ENCODE measurements at regions not wholly inside any gene's neighbourhood (a gene's known extent, or its start where the extent isn't known, plus 50 kb on each side); places are given as distances from the start of the nearest gene placed in this dataset.
"Not testable (repeated sequence)": the region's sequence is repeated elsewhere in the genome, so short reads cannot be mapped to it uniquely, and the experiment has no call there.

- Histone ChIP-seq H4K8ac (ENCODE audit: low read depth in 2 of 2, low read length in 2 of 2) (no peak overlapping the region), H3K4me3 (ENCODE audit: insufficient read depth, low read depth, low read length) (no peak overlapping the region), H3K14ac (replicated peaks; ENCODE audit: low read depth, low read length) (no peak overlapping the region), H4K91ac (ENCODE audit: insufficient read depth, low read depth, low read length) (no peak overlapping the region), H3K36me3 (ENCODE audit: control insufficient read depth, insufficient read depth, low read length) (no peaks in the 10 kb centered on the region), H3K18ac (ENCODE audit: low read depth, low read length) (no peak overlapping the region), H3K27ac (ENCODE audit: insufficient read depth, low read length) (no peak overlapping the region), H3K56ac (ENCODE audit: extremely low read depth, insufficient read depth, low read length) (no peak overlapping the region), H2AFZ (replicated peaks; ENCODE audit: low read length, poor library complexity) (no peak overlapping the region), H4K5ac (ENCODE audit: low read depth, low read length) (no peak overlapping the region), H2BK5ac (ENCODE audit: low read depth, low read length, poor library complexity, severe bottlenecking) (no peak overlapping the region), H3K9ac (ENCODE audit: low read depth, low read length) (no peak overlapping the region), H3K9me1 (ENCODE audit: insufficient read depth, low read length) (no peaks in the 10 kb centered on the region; the same call in 1 of the 2 replicates), H3K27me3 (ENCODE audit: control insufficient read depth, insufficient read depth, low read length) (peaks cover 3% of the 10 kb centered on the region; the same call in 1 of the 2 replicates), H3K79me1 (ENCODE audit: low read depth in 1 of 2, low read length in 2 of 2) (no peaks in the 10 kb centered on the region), H3K4ac (ENCODE audit: low read depth, low read length) (no peak overlapping the region), H2AK5ac (ENCODE audit: low read depth, low read length) (no peak overlapping the region; the same call in 1 of the 2 replicates), H3K9me3 (ENCODE audit: control insufficient read depth, insufficient read depth, low read length) (no peaks in the 10 kb centered on the region), H2AK9ac (replicated peaks; ENCODE audit: low read depth, low read length, poor library complexity) (no peak overlapping the region), H2BK15ac (ENCODE audit: low read depth, low read length) (no peak overlapping the region), H3K4me1 (ENCODE audit: control insufficient read depth, insufficient read depth, low read length) (no peaks in the 10 kb centered on the region), H2BK120ac (ENCODE audit: low read depth, low read length) (no peak overlapping the region), H2BK20ac (ENCODE audit: low read depth, low read length) (no peak overlapping the region), H4K20me1 (ENCODE audit: insufficient read depth, low read length) (no peaks in the 10 kb centered on the region), H3K23ac (ENCODE audit: low read depth, low read length) (no peak overlapping the region), H3K4me2 (ENCODE audit: low read depth, low read length) (no peak overlapping the region)
- no TSS peak for BruUV-seq (replicated peaks)
- TF ChIP-seq USF2 (IDR thresholded peaks at IDR 0.05; ENCODE audit: low read depth, low read length), result no peak
- no peak for TF ChIP-seq CHD1 (IDR thresholded peaks at IDR 0.05; ENCODE audit: low read depth, low read length)
- TF ChIP-seq MXI1 (IDR thresholded peaks at IDR 0.05; ENCODE audit: borderline replicate concordance, low read depth, low read length), result no peak
- 79% methylated on average over 6 of the region's 15 CpGs; no CpG with 5 or more reads in 1 of the 2 experiments for WGBS, 2 experiments (ENCODE audit: extremely low coverage in 2 of 2, insufficient read length in 1 of 2)
- no peak for ATAC-seq (ENCODE audit: low read depth)
- intact Hi-C loops (cut with micrococcal nuclease) (no loop called here), dilution Hi-C loops (cut with HindIII; ENCODE audit: low sequenced_read_pairs, unreplicated experiment) (no loop called here), in situ Hi-C loops (cut with MboI; ENCODE audit: low sequenced_read_pairs) (no loop called here)
- ChIA-PET CTCF (no interaction called here), POLR2A (ENCODE audit: unreplicated experiment) (no interaction called here)
- no peak for DNase-seq
Observed at GRCh38 chr20:57770852-57771720, 61.3 kb upstream of the PMEPA1 start.

DNA sequence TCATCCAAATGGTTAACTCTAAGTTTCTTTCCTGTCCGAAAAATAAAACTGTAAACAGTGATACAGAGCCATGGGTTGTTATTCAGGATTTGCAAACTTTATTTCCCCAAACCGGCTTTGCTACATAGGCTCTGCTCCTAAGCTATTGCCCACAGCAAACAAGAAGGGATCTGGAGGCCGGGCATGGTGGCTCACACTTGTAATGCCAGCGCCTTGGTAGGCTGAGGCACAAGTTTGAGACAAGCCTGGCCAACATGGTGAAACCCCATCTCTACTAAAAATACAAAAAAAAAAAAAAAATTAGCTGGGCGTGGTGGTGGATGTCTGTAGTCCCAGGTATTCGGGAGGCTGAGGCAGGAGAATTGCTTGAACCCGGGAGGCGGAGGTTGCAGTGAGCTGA is 60.6 kb upstream of the PMEPA1 start:
- in situ Hi-C loops (cut with MboI; ENCODE audit: low sequenced_read_pairs); H2AK9ac ChIP-seq (replicated peaks; ENCODE audit: low read depth, low read length, poor library complexity); ATAC-seq (ENCODE audit: low read depth); H3K4me3 ChIP-seq (ENCODE audit: insufficient read depth, low read depth, low read length); H3K9me1 ChIP-seq (ENCODE audit: insufficient read depth, low read length); H3K9ac ChIP-seq (ENCODE audit: low read depth, low read length); dilution Hi-C loops (cut with HindIII; ENCODE audit: low sequenced_read_pairs, unreplicated experiment); H2BK15ac ChIP-seq (ENCODE audit: low read depth, low read length); H4K91ac ChIP-seq (ENCODE audit: insufficient read depth, low read depth, low read length); H3K4me2 ChIP-seq (ENCODE audit: low read depth, low read length); H2AK5ac ChIP-seq (ENCODE audit: low read depth, low read length); H3K14ac ChIP-seq (replicated peaks; ENCODE audit: low read depth, low read length); H4K5ac ChIP-seq (ENCODE audit: low read depth, low read length); H3K36me3 ChIP-seq (ENCODE audit: control insufficient read depth, insufficient read depth, low read length); POLR2A ChIA-PET (ENCODE audit: unreplicated experiment); DNase-seq; CTCF ChIA-PET; H3K9me3 ChIP-seq (ENCODE audit: control insufficient read depth, insufficient read depth, low read length); H2BK5ac ChIP-seq (ENCODE audit: low read depth, low read length, poor library complexity, severe bottlenecking); H3K79me1 ChIP-seq (ENCODE audit: low read depth in 1 of 2, low read length in 2 of 2); H3K56ac ChIP-seq (ENCODE audit: extremely low read depth, insufficient read depth, low read length); H2BK120ac ChIP-seq (ENCODE audit: low read depth, low read length); H4K8ac ChIP-seq (ENCODE audit: low read depth in 2 of 2, low read length in 2 of 2); H3K4ac ChIP-seq (ENCODE audit: low read depth, low read length); intact Hi-C loops (cut with micrococcal nuclease); H2AFZ ChIP-seq (replicated peaks; ENCODE audit: low read length, poor library complexity); H3K18ac ChIP-seq (ENCODE audit: low read depth, low read length); H3K27ac ChIP-seq (ENCODE audit: insufficient read depth, low read length); H2BK20ac ChIP-seq (ENCODE audit: low read depth, low read length); H3K23ac ChIP-seq (ENCODE audit: low read depth, low read length); BruUV-seq (replicated peaks); H3K27me3 ChIP-seq (ENCODE audit: control insufficient read depth, insufficient read depth, low read length); H4K20me1 ChIP-seq (ENCODE audit: insufficient read depth, low read length); H3K4me1 ChIP-seq (ENCODE audit: control insufficient read depth, insufficient read depth, low read length): not testable (repeated sequence)
- no CpG with 5 or more reads among the region's 8 CpGs for WGBS, 2 experiments (ENCODE audit: extremely low coverage in 2 of 2, insufficient read length in 1 of 2)

All from IMR-90 (cell line).